B cell (primary cell): ENCODE measurements at regions not wholly inside any gene's neighbourhood (a gene's known extent, or its start where the extent isn't known, plus 50 kb on each side); places are given as distances from the start of the nearest gene placed in this dataset.

ENCODE experiments used
- ATAC-seq: fragments of 200-7000 bp; cut with Tn5 transposase; one replicate; pipeline ENCODE4 v1.10.0; 2021; ENCODE audit warnings: low read depth, mild to moderate bottlenecking, moderate number of reproducible peaks, moderate library complexity
- CTCF ChIA-PET: fragments of 350-600 bp; sonication (Branson Sonifier 250); formaldehyde crosslinking; loops from one replicate; lab custom pipeline; 2021; ENCODE audit warnings: antibody characterized with exemption, inconsistent platforms; lab: Charles Lee
- POLR2A ChIA-PET: fragments of 350-600 bp; sonication (Branson Sonifier 250); formaldehyde crosslinking; loops from one replicate; lab custom pipeline; 2021; ENCODE audit warnings: antibody characterized with exemption; lab: Charles Lee
- DNase-seq: peaks from one replicate; pipeline ENCODE4 v3.0.0; 2013
- H2AFZ ChIP-seq: 2 replicates; pipeline ENCODE4 v1.6.1; 2012; ENCODE audit warnings: mild to moderate bottlenecking, low read depth, low read length; ENCODE audit not compliant: insufficient read depth, poor library complexity, severe bottlenecking
- H3K27ac ChIP-seq, 2 donors: 1 replicate in 1 of 2; 2 replicates in 1 of 2; pipeline ENCODE4 v1.5.1; 2012 to 2013; ENCODE audit warnings: low read length in 2 of 2, mild to moderate bottlenecking in 2 of 2, moderate library complexity in 1 of 2
- H3K27me3 ChIP-seq, 4 experiments: fragments of 200-600 bp in 1 of 4; sonication (generic) in 1 of 4; replicated peaks in 1 of 4; 1 replicate in 2 of 4; 2 replicates in 2 of 4; pipeline versions ENCODE4 v1.6.1 to v1.7.0; 2013 to 2016; ENCODE audit warnings: low read length in 3 of 4, mild to moderate bottlenecking in 2 of 4, mixed read lengths in 1 of 4, moderate library complexity in 1 of 4; ENCODE audit not compliant: insufficient read depth in 4 of 4, control insufficient read depth in 3 of 4; ENCODE audit errors: control extremely low read depth in 1 of 4
- H3K36me3 ChIP-seq, 2 experiments: replicated peaks in 1 of 2; 1 replicate in 1 of 2; 2 replicates in 1 of 2; pipeline versions ENCODE4 v1.6.1 to v1.7.1; 2013; ENCODE audit warnings: low read length in 1 of 2; ENCODE audit not compliant: insufficient read depth in 2 of 2, control insufficient read depth in 1 of 2; ENCODE audit errors: control extremely low read depth in 1 of 2, extremely low read depth in 1 of 2
- H3K4me1 ChIP-seq, 2 donors: fragments of 200-600 bp in 1 of 2; sonication (generic) in 1 of 2; 1 replicate in 1 of 2; 2 replicates in 1 of 2; pipeline versions ENCODE4 v1.5.1 to v1.6.1; 2013 to 2017; ENCODE audit warnings: low read length in 2 of 2; ENCODE audit not compliant: control insufficient read depth in 2 of 2, insufficient read depth in 2 of 2
- H3K4me2 ChIP-seq: replicated peaks from 2 replicates; pipeline ENCODE3; 2012; ENCODE audit warnings: mild to moderate bottlenecking, low read depth, low read length; ENCODE audit not compliant: poor library complexity, severe bottlenecking
- H3K4me3 ChIP-seq, 5 experiments: fragments of 200-600 bp in 1 of 5; sonication (generic) in 1 of 5; 1 replicate in 3 of 5; 2 replicates in 2 of 5; pipeline versions ENCODE4 v1.5.1 to v1.7.0; 2011 to 2016; ENCODE audit warnings: low read length in 4 of 5, mild to moderate bottlenecking in 4 of 5, low read depth in 2 of 5, control low read depth in 1 of 5, moderate library complexity in 1 of 5; ENCODE audit not compliant: insufficient read depth in 1 of 5; ENCODE audit errors: control extremely low read depth in 1 of 5, extremely low read depth in 1 of 5
- H3K79me2 ChIP-seq: fragments of 200-600 bp; sonication (generic); one replicate; pipeline ENCODE4 v1.6.0; 2016; ENCODE audit warnings: low read length; ENCODE audit not compliant: control insufficient read depth, insufficient read depth
- H3K9ac ChIP-seq: fragments of 200-600 bp; sonication (generic); 2 replicates; pipeline ENCODE4 v1.6.1; 2017; ENCODE audit warnings: mild to moderate bottlenecking, low read length, moderate library complexity
- H3K9me3 ChIP-seq, 3 donors: one replicate each; pipeline versions ENCODE4 v1.6.1 to v1.7.1; 2013; ENCODE audit warnings: low read length in 2 of 3; ENCODE audit not compliant: control insufficient read depth in 2 of 3, insufficient read depth in 1 of 3; ENCODE audit errors: control extremely low read depth in 1 of 3
- H4K20me1 ChIP-seq: 2 replicates; pipeline ENCODE4 v1.6.0; 2012; ENCODE audit warnings: mild to moderate bottlenecking, low read length; ENCODE audit not compliant: insufficient read depth, control insufficient read depth, poor library complexity, severe bottlenecking
- H3K27ac Mint-ChIP-seq: one replicate; pipeline ENCODE4 v1.8.0; 2021; ENCODE audit warnings: mixed read lengths
- H3K27me3 Mint-ChIP-seq: one replicate; pipeline ENCODE4 v1.8.0; 2021; ENCODE audit warnings: mixed read lengths
- H3K4me1 Mint-ChIP-seq: one replicate; pipeline ENCODE4 v1.8.0; 2021; ENCODE audit warnings: mixed read lengths
- H3K4me3 Mint-ChIP-seq: one replicate; pipeline ENCODE4 v1.8.0; 2021; ENCODE audit warnings: mixed read lengths
- H3K9me3 Mint-ChIP-seq: one replicate; pipeline ENCODE4 v1.8.0; 2022; ENCODE audit warnings: mixed read lengths; ENCODE audit not compliant: insufficient read depth
- EZH2 ChIP-seq: IDR thresholded peaks from 2 replicates; pipeline ENCODE4 v1.6.1; 2012; ENCODE audit warnings: borderline replicate concordance, low read depth, mild to moderate bottlenecking, moderate library complexity, low read length; ENCODE audit not compliant: insufficient read depth, poor library complexity, severe bottlenecking
- WGBS: methylation state at CpG from one replicate; pipeline ENCODE4 v1.1.5; 2013; ENCODE audit warnings: missing lambda C conversion rate; ENCODE audit not compliant: insufficient coverage; 5-methylcytosine and 5-hydroxymethylcytosine counted together
- intact Hi-C: fragments of 100-400 bp; cut with micrococcal nuclease; formaldehyde crosslinking; loops from one replicate; pipeline ENCODE4 v1.10.0; 2022
- TF ChIP-seq, protein P1 (sequence below): fragments of 200-600 bp; IDR thresholded peaks from one replicate; pipeline ENCODE4 v1.8.0; 2022; ENCODE audit warnings: antibody characterized with exemption, mild to moderate bottlenecking

DNA sequence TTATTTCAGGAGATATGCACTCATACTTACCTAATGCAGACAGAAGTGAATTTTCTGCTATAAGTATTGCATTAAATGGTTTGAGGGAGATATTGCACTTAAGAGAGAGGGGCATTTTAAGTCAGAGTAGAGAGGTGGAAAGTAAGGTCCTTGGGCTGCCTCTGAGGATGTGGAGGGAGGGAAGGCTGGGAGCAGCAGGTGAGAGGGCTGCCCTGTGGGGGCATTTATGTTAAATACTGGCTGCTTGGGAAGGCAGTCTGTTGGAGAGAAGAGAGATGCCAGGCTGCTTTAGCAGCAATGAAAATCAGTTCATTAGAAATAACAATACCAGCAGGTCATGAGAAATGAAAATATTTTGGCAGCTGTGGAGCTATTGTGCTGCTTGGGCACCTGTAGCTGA lies 576.2 kb upstream of the HS6ST1 start:
- no peak overlapping the region for H3K4me3 Mint-ChIP-seq
- CTCF ChIA-PET: no interaction called here
- no peak for ATAC-seq

DNA sequence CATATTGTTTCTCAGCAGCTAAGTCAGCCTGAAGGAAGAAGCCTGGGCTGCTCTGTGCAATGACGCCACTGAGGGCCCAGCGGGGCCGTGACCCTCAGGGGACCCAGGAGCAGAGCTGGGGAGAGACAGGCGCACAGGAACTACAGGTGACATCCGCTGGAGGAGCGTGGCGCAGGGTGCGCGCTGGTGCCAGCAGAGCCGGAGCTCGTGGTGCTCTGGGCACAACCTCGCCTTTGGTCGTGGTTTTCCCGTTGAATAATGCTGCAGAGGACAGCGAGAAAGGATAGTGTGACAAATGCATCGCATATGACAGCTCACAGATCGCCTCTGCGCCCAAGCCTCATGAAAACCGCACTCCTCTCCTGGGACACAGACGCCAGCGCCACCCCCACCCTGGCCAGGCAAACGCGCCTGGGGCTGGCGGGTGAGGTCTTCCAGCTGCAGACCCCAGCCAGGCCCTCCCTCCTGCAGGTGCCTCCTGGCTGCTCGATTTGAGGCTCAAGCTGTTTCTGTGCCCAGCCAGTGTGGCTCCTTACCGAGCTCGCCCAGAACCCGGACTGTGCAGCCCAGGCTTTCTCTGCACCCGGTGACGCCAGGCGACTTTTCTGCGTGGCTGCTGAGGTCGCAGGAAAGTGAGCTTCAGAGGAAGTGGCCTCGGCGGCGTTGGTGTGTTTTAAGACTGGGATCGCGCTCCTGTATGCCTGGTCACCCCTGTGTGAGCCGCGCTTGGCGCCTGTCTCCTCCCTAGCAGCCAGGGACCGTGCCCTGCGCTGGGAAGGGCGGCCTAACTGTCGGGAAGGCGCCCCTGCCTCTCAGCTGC lies 583.1 kb upstream of the HS6ST1 start:
- Histone ChIP-seq H3K4me3 (no peak overlapping the region), H3K9me3 (peaks cover 0 to 8% (median 0%) of the 10 kb centered on the region in 3 donors), H3K36me3 (no peaks in the 10 kb centered on the region), H3K27me3 (peaks cover 0 to 3% (median 0%) of the 10 kb centered on the region in 4 experiments), H3K79me2 (no peaks in the 10 kb centered on the region), H3K9ac (no peak overlapping the region), H4K20me1 (no peaks in the 10 kb centered on the region), H3K27ac (no peak overlapping the region), H3K4me2 (peak overlapping the region; percentile 12), H2AFZ (peak overlapping the region; percentile 10), H3K4me1 (no peaks in the 10 kb centered on the region)
- 36% methylated on average over 46 of the region's 46 CpGs for WGBS
- Mint-ChIP-seq H3K27me3 (no peaks in the 10 kb centered on the region), H3K27ac (no peak overlapping the region), H3K4me3 (no peak overlapping the region), H3K4me1 (peaks cover 5% of the 10 kb centered on the region), H3K9me3 (no peaks in the 10 kb centered on the region)
- no peak for TF ChIP-seq EZH2
- TF ChIP-seq, protein P1, sequence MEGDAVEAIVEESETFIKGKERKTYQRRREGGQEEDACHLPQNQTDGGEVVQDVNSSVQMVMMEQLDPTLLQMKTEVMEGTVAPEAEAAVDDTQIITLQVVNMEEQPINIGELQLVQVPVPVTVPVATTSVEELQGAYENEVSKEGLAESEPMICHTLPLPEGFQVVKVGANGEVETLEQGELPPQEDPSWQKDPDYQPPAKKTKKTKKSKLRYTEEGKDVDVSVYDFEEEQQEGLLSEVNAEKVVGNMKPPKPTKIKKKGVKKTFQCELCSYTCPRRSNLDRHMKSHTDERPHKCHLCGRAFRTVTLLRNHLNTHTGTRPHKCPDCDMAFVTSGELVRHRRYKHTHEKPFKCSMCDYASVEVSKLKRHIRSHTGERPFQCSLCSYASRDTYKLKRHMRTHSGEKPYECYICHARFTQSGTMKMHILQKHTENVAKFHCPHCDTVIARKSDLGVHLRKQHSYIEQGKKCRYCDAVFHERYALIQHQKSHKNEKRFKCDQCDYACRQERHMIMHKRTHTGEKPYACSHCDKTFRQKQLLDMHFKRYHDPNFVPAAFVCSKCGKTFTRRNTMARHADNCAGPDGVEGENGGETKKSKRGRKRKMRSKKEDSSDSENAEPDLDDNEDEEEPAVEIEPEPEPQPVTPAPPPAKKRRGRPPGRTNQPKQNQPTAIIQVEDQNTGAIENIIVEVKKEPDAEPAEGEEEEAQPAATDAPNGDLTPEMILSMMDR: no peak
- CTCF ChIA-PET: no interaction called here
- intact Hi-C loops: no loop called here
- POLR2A ChIA-PET: no interaction called here
- no peak for ATAC-seq
- no peak for DNase-seq

More for the DNA sequence above, 576.2 kb upstream of the HS6ST1 start:
- Histone ChIP-seq H3K27me3 (no peaks in the 10 kb centered on the region), H3K27ac (no peak overlapping the region), H3K79me2 (no peaks in the 10 kb centered on the region), H3K4me1 (no peaks in the 10 kb centered on the region), H3K36me3 (no peaks in the 10 kb centered on the region), H3K9me3 (no peaks in the 10 kb centered on the region), H3K4me3 (no peak overlapping the region), H3K4me2 (no peak overlapping the region), H4K20me1 (no peaks in the 10 kb centered on the region), H2AFZ (no peak overlapping the region), H3K9ac (no peak overlapping the region)
- intact Hi-C loops: no loop called here
- POLR2A ChIA-PET: no interaction called here
- H3K27ac Mint-ChIP-seq: no peak overlapping the region
- no peak for DNase-seq
- peaks cover 3% of the 10 kb centered on the region for H3K27me3 Mint-ChIP-seq
- no peaks in the 10 kb centered on the region for H3K9me3 Mint-ChIP-seq
- no peaks in the 10 kb centered on the region for H3K4me1 Mint-ChIP-seq
- TF ChIP-seq, protein P1: no peak
- no peak for TF ChIP-seq EZH2
